ENCODE measurements at regions not wholly inside any gene's neighbourhood (a gene's known extent, or its start where the extent isn't known, plus 50 kb on each side); places are given as distances from the start of the nearest gene placed in this dataset.

DNA sequence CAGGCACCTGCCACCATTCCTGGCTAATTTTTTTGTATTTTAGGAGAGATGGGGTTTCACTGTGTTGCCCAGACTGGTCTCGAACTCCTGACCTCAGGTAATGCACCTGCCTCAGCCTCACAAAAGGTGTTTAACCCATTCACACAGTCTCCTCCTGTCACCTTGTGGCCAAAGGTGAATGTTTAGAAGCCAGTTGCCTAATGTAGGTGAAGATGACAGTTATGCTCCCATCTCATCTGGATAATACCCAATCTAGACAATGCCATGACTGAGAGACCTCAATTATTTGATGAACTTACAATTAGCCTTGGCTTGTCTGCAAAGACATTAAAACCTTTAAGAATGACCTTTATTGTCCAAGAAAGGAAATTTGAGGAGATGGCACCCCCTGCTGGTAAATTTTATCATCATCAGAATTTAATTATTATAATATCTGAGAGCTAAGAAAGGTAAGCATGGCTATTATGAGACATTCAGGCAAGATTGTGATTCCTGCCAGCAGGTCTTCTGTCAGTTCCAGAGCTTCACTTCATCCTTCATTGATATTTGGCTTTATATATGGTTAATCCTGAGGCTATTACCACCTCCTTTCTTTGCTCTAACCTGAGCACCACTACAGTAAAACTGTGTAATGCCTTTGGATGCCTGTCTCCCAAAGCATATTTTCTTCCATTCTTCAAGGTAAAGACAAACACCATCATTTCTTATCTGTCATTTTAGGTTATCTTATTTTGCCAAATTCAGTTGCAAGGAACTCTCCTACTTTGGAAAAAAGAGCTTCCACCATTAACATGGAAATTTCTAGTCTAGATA, 117.6 kb downstream of the FAM124B start:
- Histone ChIP-seq H3K9me2 (ENCODE audit: insufficient read depth, low read length) (no peaks in the 10 kb centered on the region), H3K9me3 (ENCODE audit: low read length) (no peaks in the 10 kb centered on the region), H2AFZ (ENCODE audit: low read depth, low read length) (no peak overlapping the region), H3K27me3 (ENCODE audit: insufficient read depth, low read depth, low read length) (no peaks in the 10 kb centered on the region), H3K79me2 (replicated peaks; ENCODE audit: insufficient read depth, low read length) (no peaks in the 10 kb centered on the region), H3K27ac (ENCODE audit: low read length) (no peak overlapping the region), H3K9ac (ENCODE audit: low read length) (no peak overlapping the region), H4K20me1 (ENCODE audit: insufficient read depth) (no peaks in the 10 kb centered on the region), H3K4me2 (ENCODE audit: low read length) (no peak overlapping the region), H3K36me3 (ENCODE audit: insufficient read depth, low read length) (no peaks in the 10 kb centered on the region), H3F3A (ENCODE audit: insufficient read depth, low read length, poor library complexity, severe bottlenecking) (no peaks in the 10 kb centered on the region), H3K4me3 (ENCODE audit: low read length) (no peak overlapping the region)
- peak; percentile 98 for TF ChIP-seq RAD21 (conservative IDR thresholded peaks at IDR 0.05)
- TF ChIP-seq POLR2AphosphoS5 (IDR thresholded peaks at IDR 0.05): no peak
- peak; percentile 99 for TF ChIP-seq SMC3 (conservative IDR thresholded peaks at IDR 0.05; ENCODE audit: poor library complexity)
- TF ChIP-seq, protein P1, sequence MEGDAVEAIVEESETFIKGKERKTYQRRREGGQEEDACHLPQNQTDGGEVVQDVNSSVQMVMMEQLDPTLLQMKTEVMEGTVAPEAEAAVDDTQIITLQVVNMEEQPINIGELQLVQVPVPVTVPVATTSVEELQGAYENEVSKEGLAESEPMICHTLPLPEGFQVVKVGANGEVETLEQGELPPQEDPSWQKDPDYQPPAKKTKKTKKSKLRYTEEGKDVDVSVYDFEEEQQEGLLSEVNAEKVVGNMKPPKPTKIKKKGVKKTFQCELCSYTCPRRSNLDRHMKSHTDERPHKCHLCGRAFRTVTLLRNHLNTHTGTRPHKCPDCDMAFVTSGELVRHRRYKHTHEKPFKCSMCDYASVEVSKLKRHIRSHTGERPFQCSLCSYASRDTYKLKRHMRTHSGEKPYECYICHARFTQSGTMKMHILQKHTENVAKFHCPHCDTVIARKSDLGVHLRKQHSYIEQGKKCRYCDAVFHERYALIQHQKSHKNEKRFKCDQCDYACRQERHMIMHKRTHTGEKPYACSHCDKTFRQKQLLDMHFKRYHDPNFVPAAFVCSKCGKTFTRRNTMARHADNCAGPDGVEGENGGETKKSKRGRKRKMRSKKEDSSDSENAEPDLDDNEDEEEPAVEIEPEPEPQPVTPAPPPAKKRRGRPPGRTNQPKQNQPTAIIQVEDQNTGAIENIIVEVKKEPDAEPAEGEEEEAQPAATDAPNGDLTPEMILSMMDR (IDR thresholded peaks at IDR 0.05; ENCODE audit: poor library complexity, severe bottlenecking): peak; percentile 99
- TF ChIP-seq TAF1 (IDR thresholded peaks at IDR 0.05; ENCODE audit: low read depth): no peak
- no peak for TF ChIP-seq EP300 (conservative IDR thresholded peaks at IDR 0.05; ENCODE audit: poor library complexity, severe bottlenecking)
- TF ChIP-seq MXI1 (conservative IDR thresholded peaks at IDR 0.05; ENCODE audit: poor library complexity, severe bottlenecking): no peak

DNA sequence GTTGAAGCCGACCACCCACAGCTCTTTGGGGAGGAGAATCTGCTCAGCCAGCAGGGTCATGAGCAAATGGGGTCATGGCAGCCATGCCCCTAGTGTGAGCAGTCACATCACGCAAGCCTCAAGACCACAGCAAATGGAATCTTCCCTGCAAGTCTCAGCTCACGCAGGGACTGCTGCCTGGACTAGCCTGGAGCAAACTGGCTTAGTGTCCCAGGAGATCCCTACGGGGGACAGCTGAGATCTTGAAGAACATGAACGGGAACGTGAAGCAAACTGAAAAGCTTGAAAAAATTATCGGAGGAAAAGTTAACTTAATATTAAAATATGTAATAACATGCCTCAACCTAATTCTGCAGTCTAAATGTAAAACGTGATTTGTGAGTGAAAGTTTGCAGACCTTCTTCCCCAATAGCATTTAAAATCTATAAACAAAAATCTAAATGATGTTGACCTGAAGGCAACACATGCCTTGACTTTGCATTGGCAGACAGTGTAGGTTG, 118.4 kb downstream of the FAM124B start:
- Histone ChIP-seq H3K27me3 (ENCODE audit: insufficient read depth, low read depth, low read length) (no peaks in the 10 kb centered on the region), H2AFZ (ENCODE audit: low read depth, low read length) (no peak overlapping the region), H3K9me2 (ENCODE audit: insufficient read depth, low read length) (no peaks in the 10 kb centered on the region)

DNA sequence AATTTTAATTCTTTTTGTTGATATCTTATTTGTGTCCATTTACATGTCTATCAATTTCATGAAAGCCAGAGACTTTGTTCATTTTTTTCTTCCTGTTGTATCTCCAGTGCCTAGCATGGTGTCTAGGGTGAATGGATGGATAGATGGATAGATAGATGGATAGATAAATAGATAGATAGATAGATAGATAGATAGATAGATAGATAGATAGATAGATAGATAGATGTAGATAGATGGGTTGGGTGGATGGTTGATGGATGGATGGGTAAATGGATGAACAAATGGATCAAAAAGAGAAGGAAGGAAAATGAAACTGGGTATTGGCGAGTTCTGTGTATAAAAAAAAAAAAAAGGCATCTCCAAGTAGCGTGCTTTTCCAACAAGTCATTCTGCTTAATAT, 120.5 kb downstream of the FAM124B start:
- H3K4me3 ChIP-seq (ENCODE audit: low read length): no peak overlapping the region
- H3K27ac ChIP-seq (ENCODE audit: low read length): no peak overlapping the region
- H3K79me2 ChIP-seq (replicated peaks; ENCODE audit: insufficient read depth, low read length): no peaks in the 10 kb centered on the region
- no peaks in the 10 kb centered on the region for H3K9me2 ChIP-seq (ENCODE audit: insufficient read depth, low read length)
- no peaks in the 10 kb centered on the region for H4K20me1 ChIP-seq (ENCODE audit: insufficient read depth)
- H3K4me2 ChIP-seq (ENCODE audit: low read length): no peak overlapping the region
- no peaks in the 10 kb centered on the region for H3K27me3 ChIP-seq (ENCODE audit: insufficient read depth, low read depth, low read length)
- H2AFZ ChIP-seq (ENCODE audit: low read depth, low read length): no peak overlapping the region
- H3K9ac ChIP-seq (ENCODE audit: low read length): no peak overlapping the region
- H3K36me3 ChIP-seq (ENCODE audit: insufficient read depth, low read length): no peaks in the 10 kb centered on the region
- no peaks in the 10 kb centered on the region for H3K9me3 ChIP-seq (ENCODE audit: low read length)
- no peaks in the 10 kb centered on the region for H3F3A ChIP-seq (ENCODE audit: insufficient read depth, low read length, poor library complexity, severe bottlenecking)
- TF ChIP-seq EP300 (conservative IDR thresholded peaks at IDR 0.05; ENCODE audit: poor library complexity, severe bottlenecking) (no peak), SMC3 (conservative IDR thresholded peaks at IDR 0.05; ENCODE audit: poor library complexity) (no peak), RAD21 (conservative IDR thresholded peaks at IDR 0.05) (no peak), EZH2 (IDR thresholded peaks at IDR 0.05; ENCODE audit: borderline replicate concordance, insufficient read depth, low read length, poor library complexity, severe bottlenecking) (no peak), TAF1 (IDR thresholded peaks at IDR 0.05; ENCODE audit: low read depth) (no peak), MXI1 (conservative IDR thresholded peaks at IDR 0.05; ENCODE audit: poor library complexity, severe bottlenecking) (no peak), POLR2AphosphoS5 (IDR thresholded peaks at IDR 0.05) (no peak)
- TF ChIP-seq, protein P2, sequence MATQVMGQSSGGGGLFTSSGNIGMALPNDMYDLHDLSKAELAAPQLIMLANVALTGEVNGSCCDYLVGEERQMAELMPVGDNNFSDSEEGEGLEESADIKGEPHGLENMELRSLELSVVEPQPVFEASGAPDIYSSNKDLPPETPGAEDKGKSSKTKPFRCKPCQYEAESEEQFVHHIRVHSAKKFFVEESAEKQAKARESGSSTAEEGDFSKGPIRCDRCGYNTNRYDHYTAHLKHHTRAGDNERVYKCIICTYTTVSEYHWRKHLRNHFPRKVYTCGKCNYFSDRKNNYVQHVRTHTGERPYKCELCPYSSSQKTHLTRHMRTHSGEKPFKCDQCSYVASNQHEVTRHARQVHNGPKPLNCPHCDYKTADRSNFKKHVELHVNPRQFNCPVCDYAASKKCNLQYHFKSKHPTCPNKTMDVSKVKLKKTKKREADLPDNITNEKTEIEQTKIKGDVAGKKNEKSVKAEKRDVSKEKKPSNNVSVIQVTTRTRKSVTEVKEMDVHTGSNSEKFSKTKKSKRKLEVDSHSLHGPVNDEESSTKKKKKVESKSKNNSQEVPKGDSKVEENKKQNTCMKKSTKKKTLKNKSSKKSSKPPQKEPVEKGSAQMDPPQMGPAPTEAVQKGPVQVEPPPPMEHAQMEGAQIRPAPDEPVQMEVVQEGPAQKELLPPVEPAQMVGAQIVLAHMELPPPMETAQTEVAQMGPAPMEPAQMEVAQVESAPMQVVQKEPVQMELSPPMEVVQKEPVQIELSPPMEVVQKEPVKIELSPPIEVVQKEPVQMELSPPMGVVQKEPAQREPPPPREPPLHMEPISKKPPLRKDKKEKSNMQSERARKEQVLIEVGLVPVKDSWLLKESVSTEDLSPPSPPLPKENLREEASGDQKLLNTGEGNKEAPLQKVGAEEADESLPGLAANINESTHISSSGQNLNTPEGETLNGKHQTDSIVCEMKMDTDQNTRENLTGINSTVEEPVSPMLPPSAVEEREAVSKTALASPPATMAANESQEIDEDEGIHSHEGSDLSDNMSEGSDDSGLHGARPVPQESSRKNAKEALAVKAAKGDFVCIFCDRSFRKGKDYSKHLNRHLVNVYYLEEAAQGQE (IDR thresholded peaks at IDR 0.05; ENCODE audit: borderline replicate concordance): no peak

More for the DNA sequence above, 118.4 kb downstream of the FAM124B start:
- TF ChIP-seq, protein P1 (IDR thresholded peaks at IDR 0.05; ENCODE audit: poor library complexity, severe bottlenecking): no peak
- TF ChIP-seq POLR2AphosphoS5 (IDR thresholded peaks at IDR 0.05): no peak
- TF ChIP-seq TAF1 (IDR thresholded peaks at IDR 0.05; ENCODE audit: low read depth): no peak
- Histone ChIP-seq H4K20me1 (ENCODE audit: insufficient read depth) (no peaks in the 10 kb centered on the region), H3K4me2 (ENCODE audit: low read length) (no peak overlapping the region), H3K4me3 (ENCODE audit: low read length) (no peak overlapping the region), H3K27ac (ENCODE audit: low read length) (no peak overlapping the region), H3K9ac (ENCODE audit: low read length) (no peak overlapping the region), H3F3A (ENCODE audit: insufficient read depth, low read length, poor library complexity, severe bottlenecking) (no peaks in the 10 kb centered on the region), H3K36me3 (ENCODE audit: insufficient read depth, low read length) (no peaks in the 10 kb centered on the region), H3K79me2 (replicated peaks; ENCODE audit: insufficient read depth, low read length) (no peaks in the 10 kb centered on the region), H3K9me3 (ENCODE audit: low read length) (no peaks in the 10 kb centered on the region)

Data from neural cell (in vitro differentiated cells).